IMR-90 (cell line): ENCODE measurements at regions not wholly inside any gene's neighbourhood (a gene's known extent, or its start where the extent isn't known, plus 50 kb on each side); places are given as distances from the start of the nearest gene placed in this dataset.

Source experiments
- ATAC-seq: fragments of 200-7000 bp; cut with Tn5 transposase; 2 replicates; pipeline ENCODE4 v1.9.1; 2020; ENCODE audit warnings: low read depth, mild to moderate bottlenecking, moderate library complexity
- BruUV-seq: library from RNA; stranded (reverse); fragments of 400-500 nt; replicated peaks from 2 replicates; lab custom pipeline; 2021; lab: Mats Ljungman, UMichigan
- CTCF ChIA-PET: fragments of 300-600 bp; formaldehyde crosslinking; extraction: SDS; loops from one replicate; lab custom pipeline; 2021; ENCODE audit warnings: antibody characterized with exemption; lab: Yijun Ruan, JAX
- POLR2A ChIA-PET: fragments of 300-600 bp; sonication (Branson Sonifier 250); formaldehyde crosslinking; loops from one replicate; lab custom pipeline; 2022; ENCODE audit warnings: antibody characterized with exemption; ENCODE audit not compliant: unreplicated experiment; lab: Charles Lee
- DNase-seq: peaks from one replicate; pipeline ENCODE4 v3.0.0; 2013
- H2AFZ ChIP-seq: replicated peaks from 2 replicates; pipeline ENCODE3; 2013; ENCODE audit warnings: low read length, mild to moderate bottlenecking; ENCODE audit not compliant: poor library complexity
- H2AK5ac ChIP-seq: 2 replicates; pipeline ENCODE4 v1.6.1; 2013; ENCODE audit warnings: low read depth, low read length, inconsistent platforms
- H2AK9ac ChIP-seq: replicated peaks from 2 replicates; pipeline ENCODE3; 2013; ENCODE audit warnings: mild to moderate bottlenecking, low read depth, low read length, moderate library complexity; ENCODE audit not compliant: poor library complexity
- H2BK120ac ChIP-seq: 2 replicates; pipeline ENCODE4 v1.6.1; 2013; ENCODE audit warnings: low read depth, low read length, inconsistent platforms
- H2BK15ac ChIP-seq: 3 replicates; pipeline ENCODE4 v1.6.1; 2013; ENCODE audit warnings: low read depth, low read length, inconsistent platforms
- H2BK20ac ChIP-seq: 2 replicates; pipeline ENCODE4 v1.6.1; 2013; ENCODE audit warnings: low read depth, mild to moderate bottlenecking, inconsistent platforms, low read length, moderate library complexity
- H2BK5ac ChIP-seq: 2 replicates; pipeline ENCODE4 v1.6.1; 2013; ENCODE audit warnings: mild to moderate bottlenecking, low read depth, low read length, inconsistent platforms; ENCODE audit not compliant: poor library complexity, severe bottlenecking
- H3K14ac ChIP-seq: replicated peaks from 2 replicates; pipeline ENCODE4 v1.6.1; 2013; ENCODE audit warnings: low read depth, low read length, inconsistent platforms
- H3K18ac ChIP-seq: 2 replicates; pipeline ENCODE4 v1.6.1; 2013; ENCODE audit warnings: low read depth, low read length, control low read depth
- H3K23ac ChIP-seq: 2 replicates; pipeline ENCODE4 v1.6.1; 2013; ENCODE audit warnings: low read depth, low read length, inconsistent platforms
- H3K27ac ChIP-seq: 2 replicates; pipeline ENCODE4 v1.5.1; 2013; ENCODE audit warnings: mild to moderate bottlenecking, control low read depth, low read length; ENCODE audit not compliant: insufficient read depth
- H3K27me3 ChIP-seq: 2 replicates; pipeline ENCODE4 v1.6.1; 2013; ENCODE audit warnings: low read length; ENCODE audit not compliant: control insufficient read depth, insufficient read depth
- H3K36me3 ChIP-seq: 2 replicates; pipeline ENCODE4 v1.6.1; 2013; ENCODE audit warnings: low read length, mixed read lengths; ENCODE audit not compliant: control insufficient read depth, insufficient read depth
- H3K4ac ChIP-seq: 2 replicates; pipeline ENCODE4 v1.6.1; 2013; ENCODE audit warnings: low read depth, low read length, inconsistent platforms
- H3K4me1 ChIP-seq: 2 replicates; pipeline ENCODE4 v1.6.1; 2013; ENCODE audit warnings: low read length, mixed read lengths; ENCODE audit not compliant: control insufficient read depth, insufficient read depth
- H3K4me2 ChIP-seq: 2 replicates; pipeline ENCODE4 v1.6.1; 2013; ENCODE audit warnings: low read depth, mild to moderate bottlenecking, control low read depth, low read length, moderate library complexity
- H3K4me3 ChIP-seq: 2 replicates; pipeline ENCODE4 v1.5.1; 2013; ENCODE audit warnings: low read depth, mild to moderate bottlenecking, control low read depth, low read length, moderate library complexity; ENCODE audit not compliant: insufficient read depth
- H3K56ac ChIP-seq: 2 replicates; pipeline ENCODE4 v1.6.1; 2013; ENCODE audit warnings: low read length, inconsistent platforms; ENCODE audit not compliant: insufficient read depth; ENCODE audit errors: extremely low read depth
- H3K79me1 ChIP-seq, 2 experiments: 2 replicates each; pipeline ENCODE4 v1.6.1; 2013; ENCODE audit warnings: low read length in 2 of 2, inconsistent platforms in 1 of 2, low read depth in 1 of 2
- H3K9ac ChIP-seq: 2 replicates; pipeline ENCODE4 v1.6.1; 2013; ENCODE audit warnings: low read depth, low read length, control low read depth
- H3K9me1 ChIP-seq: 2 replicates; pipeline ENCODE4 v1.6.1; 2013; ENCODE audit warnings: low read length, inconsistent platforms; ENCODE audit not compliant: insufficient read depth
- H3K9me3 ChIP-seq: 2 replicates; pipeline ENCODE4 v1.6.1; 2013; ENCODE audit warnings: low read length; ENCODE audit not compliant: control insufficient read depth, insufficient read depth
- H4K20me1 ChIP-seq: 2 replicates; pipeline ENCODE4 v1.6.1; 2013; ENCODE audit warnings: low read length, inconsistent platforms; ENCODE audit not compliant: insufficient read depth
- H4K5ac ChIP-seq: 2 replicates; pipeline ENCODE4 v1.6.1; 2013; ENCODE audit warnings: mild to moderate bottlenecking, low read depth, low read length, control low read depth
- H4K8ac ChIP-seq, 2 experiments: 2 replicates each; pipeline ENCODE4 v1.6.1; 2013; ENCODE audit warnings: low read depth in 2 of 2, low read length in 2 of 2, control low read depth in 1 of 2, inconsistent platforms in 1 of 2
- H4K91ac ChIP-seq: 2 replicates; pipeline ENCODE4 v1.6.1; 2013; ENCODE audit warnings: low read depth, low read length, inconsistent platforms; ENCODE audit not compliant: insufficient read depth
- BHLHE40 ChIP-seq: fragments of 150-350 bp; IDR thresholded peaks from 2 replicates; pipeline ENCODE4 v1.6.1; 2016; ENCODE audit warnings: mild to moderate bottlenecking, low read depth, low read length
- CEBPB ChIP-seq: IDR thresholded peaks from 2 replicates; pipeline ENCODE4 v1.6.1; 2012; ENCODE audit warnings: low read depth, low read length, improper control_type of control experiment
- CHD1 ChIP-seq: IDR thresholded peaks from 2 replicates; pipeline ENCODE4 v1.6.1; 2012; ENCODE audit warnings: low read depth, low read length, improper control_type of control experiment
- ELK1 ChIP-seq: fragments of 150-350 bp; IDR thresholded peaks from 2 replicates; pipeline ENCODE4 v1.6.1; 2016; ENCODE audit warnings: low read depth, mild to moderate bottlenecking, low read length, moderate library complexity, borderline replicate concordance
- MAZ ChIP-seq: IDR thresholded peaks from 2 replicates; pipeline ENCODE4 v1.6.1; 2012; ENCODE audit warnings: low read depth, mild to moderate bottlenecking, low read length, improper control_type of control experiment, moderate library complexity, borderline replicate concordance
- MXI1 ChIP-seq: IDR thresholded peaks from 2 replicates; pipeline ENCODE4 v1.6.1; 2012; ENCODE audit warnings: low read depth, mild to moderate bottlenecking, low read length, moderate library complexity, borderline replicate concordance
- NFE2L2 ChIP-seq: fragments of 150-350 bp; IDR thresholded peaks from 2 replicates; pipeline ENCODE4 v1.6.1; 2016; ENCODE audit warnings: low read depth, mild to moderate bottlenecking, low read length
- POLR2A ChIP-seq: IDR thresholded peaks from 2 replicates; pipeline ENCODE4 v1.6.1; 2012; ENCODE audit warnings: mild to moderate bottlenecking, low read depth, low read length
- RAD21 ChIP-seq: IDR thresholded peaks from 2 replicates; pipeline ENCODE4 v1.6.1; 2012; ENCODE audit warnings: low read length, improper control_type of control experiment
- RFX5 ChIP-seq: IDR thresholded peaks from 2 replicates; pipeline ENCODE4 v1.8.0; 2012; ENCODE audit warnings: low read depth, mild to moderate bottlenecking, low read length, moderate library complexity
- SMC3 ChIP-seq: fragments of 150-350 bp; IDR thresholded peaks from 2 replicates; pipeline ENCODE4 v1.6.1; 2016; ENCODE audit warnings: low read depth, mild to moderate bottlenecking, antibody characterized with exemption, low read length, moderate library complexity
- WGBS, 2 experiments: methylation state at CpG; one replicate each; pipeline versions ENCODE4 v1.1.5 to v1.1.7; 2013; ENCODE audit warnings: missing lambda C conversion rate in 2 of 2; ENCODE audit not compliant: insufficient read length in 1 of 2; ENCODE audit errors: extremely low coverage in 2 of 2; 5-methylcytosine and 5-hydroxymethylcytosine counted together
- dilution Hi-C: fragments of 300-500 bp; cut with HindIII; formaldehyde crosslinking; loops from one replicate; pipeline ENCODE4 v1.14.3; 2018; ENCODE audit warnings: low sequenced_read_pairs; ENCODE audit not compliant: unreplicated experiment
- in situ Hi-C: fragments of 300-500 bp; cut with MboI; formaldehyde crosslinking; loops from 3 replicates; pipeline ENCODE4 v1.14.3; 2019; ENCODE audit warnings: low sequenced_read_pairs, inconsistent platforms, mixed read lengths
- intact Hi-C: fragments of 100-400 bp; cut with micrococcal nuclease; formaldehyde crosslinking; loops from 2 replicates; pipeline ENCODE4 v1.10.0; 2022
- TF ChIP-seq, protein P1 (sequence below): conservative IDR thresholded peaks from 2 replicates; pipeline ENCODE4 v1.5.1; 2012; ENCODE audit warnings: mild to moderate bottlenecking, low read depth, low read length, improper control_type of control experiment

DNA sequence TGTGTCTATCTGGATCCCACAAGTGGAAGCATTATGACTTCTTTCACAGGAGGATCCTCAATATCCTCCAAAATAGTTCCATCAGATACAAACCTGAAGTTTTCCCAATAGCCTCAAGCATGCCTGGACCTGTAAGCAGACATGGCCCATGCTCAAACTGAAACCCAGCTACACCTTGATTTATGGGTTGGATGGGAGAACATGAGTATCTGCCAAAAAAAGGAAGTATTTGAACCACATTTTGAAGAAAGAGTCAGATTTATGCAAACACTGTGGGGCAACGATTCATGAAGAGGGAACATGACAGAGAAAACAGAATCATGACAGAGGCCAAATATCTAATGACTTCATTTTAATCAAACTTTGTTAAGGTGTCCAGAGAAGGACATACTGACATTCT, 351.0 kb upstream of the NFIA start:
- Histone ChIP-seq H4K91ac (no peak overlapping the region), H3K4me1 (no peaks in the 10 kb centered on the region), H3K9me1 (no peaks in the 10 kb centered on the region), H3K4me3 (no peak overlapping the region), H3K18ac (no peak overlapping the region), H3K27ac (no peak overlapping the region), H3K79me1 (no peaks in the 10 kb centered on the region), H3K9me3 (peaks cover 6% of the 10 kb centered on the region), H2AFZ (no peak overlapping the region), H4K5ac (no peak overlapping the region), H3K36me3 (no peaks in the 10 kb centered on the region), H3K9ac (no peak overlapping the region), H3K14ac (no peak overlapping the region), H3K4me2 (no peak overlapping the region), H2AK5ac (no peak overlapping the region), H2BK5ac (no peak overlapping the region), H3K27me3 (no peaks in the 10 kb centered on the region), H2AK9ac (no peak overlapping the region), H3K4ac (no peak overlapping the region), H3K56ac (no peak overlapping the region), H3K23ac (no peak overlapping the region), H4K20me1 (no peaks in the 10 kb centered on the region), H2BK15ac (no peak overlapping the region), H2BK20ac (no peak overlapping the region), H4K8ac (no peak overlapping the region), H2BK120ac (no peak overlapping the region)
- ATAC-seq (no peak), DNase-seq (no peak)
- in situ Hi-C loops: no loop called here
- POLR2A ChIA-PET: no interaction called here
- CTCF ChIA-PET: no interaction called here
- no CpG with 5 or more reads among the region's 1 CpG for WGBS, 2 experiments
- TF ChIP-seq POLR2A (no peak), RFX5 (no peak), CEBPB (no peak), ELK1 (no peak), CHD1 (no peak), SMC3 (no peak), NFE2L2 (no peak), RAD21 (no peak), MXI1 (no peak), MAZ (no peak), BHLHE40 (no peak)
- TF ChIP-seq, protein P1, sequence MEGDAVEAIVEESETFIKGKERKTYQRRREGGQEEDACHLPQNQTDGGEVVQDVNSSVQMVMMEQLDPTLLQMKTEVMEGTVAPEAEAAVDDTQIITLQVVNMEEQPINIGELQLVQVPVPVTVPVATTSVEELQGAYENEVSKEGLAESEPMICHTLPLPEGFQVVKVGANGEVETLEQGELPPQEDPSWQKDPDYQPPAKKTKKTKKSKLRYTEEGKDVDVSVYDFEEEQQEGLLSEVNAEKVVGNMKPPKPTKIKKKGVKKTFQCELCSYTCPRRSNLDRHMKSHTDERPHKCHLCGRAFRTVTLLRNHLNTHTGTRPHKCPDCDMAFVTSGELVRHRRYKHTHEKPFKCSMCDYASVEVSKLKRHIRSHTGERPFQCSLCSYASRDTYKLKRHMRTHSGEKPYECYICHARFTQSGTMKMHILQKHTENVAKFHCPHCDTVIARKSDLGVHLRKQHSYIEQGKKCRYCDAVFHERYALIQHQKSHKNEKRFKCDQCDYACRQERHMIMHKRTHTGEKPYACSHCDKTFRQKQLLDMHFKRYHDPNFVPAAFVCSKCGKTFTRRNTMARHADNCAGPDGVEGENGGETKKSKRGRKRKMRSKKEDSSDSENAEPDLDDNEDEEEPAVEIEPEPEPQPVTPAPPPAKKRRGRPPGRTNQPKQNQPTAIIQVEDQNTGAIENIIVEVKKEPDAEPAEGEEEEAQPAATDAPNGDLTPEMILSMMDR: no peak
- intact Hi-C loops: no loop called here
- BruUV-seq: no TSS peak
- dilution Hi-C loops: no loop called here
